H1 (cell line): ENCODE measurements at regions not wholly inside any gene's neighbourhood (a gene's known extent, or its start where the extent isn't known, plus 50 kb on each side); places are given as distances from the start of the nearest gene placed in this dataset.

Source experiments
- CTCF ChIP-seq, 3 experiments: IDR thresholded peaks; 1 replicate in 2 of 3; 2 replicates in 1 of 3; pipeline versions ENCODE4 v1.5.1 to v1.6.1; 2011; ENCODE audit warnings: low read length in 3 of 3, mild to moderate bottlenecking in 3 of 3, inconsistent platforms in 2 of 3, low read depth in 1 of 3, moderate library complexity in 1 of 3; ENCODE audit not compliant: insufficient read depth in 1 of 3; ENCODE audit errors: control extremely low read depth in 1 of 3
- POLR2AphosphoS5 ChIP-seq: IDR thresholded peaks from 2 replicates; pipeline ENCODE4 v1.6.1; 2011; ENCODE audit warnings: low read depth, low read length
- RBBP5 ChIP-seq: IDR thresholded peaks from 2 replicates; pipeline ENCODE4 v1.7.1; 2012; ENCODE audit warnings: low read depth, mild to moderate bottlenecking, inconsistent platforms, low read length, moderate library complexity, borderline replicate concordance

DNA sequence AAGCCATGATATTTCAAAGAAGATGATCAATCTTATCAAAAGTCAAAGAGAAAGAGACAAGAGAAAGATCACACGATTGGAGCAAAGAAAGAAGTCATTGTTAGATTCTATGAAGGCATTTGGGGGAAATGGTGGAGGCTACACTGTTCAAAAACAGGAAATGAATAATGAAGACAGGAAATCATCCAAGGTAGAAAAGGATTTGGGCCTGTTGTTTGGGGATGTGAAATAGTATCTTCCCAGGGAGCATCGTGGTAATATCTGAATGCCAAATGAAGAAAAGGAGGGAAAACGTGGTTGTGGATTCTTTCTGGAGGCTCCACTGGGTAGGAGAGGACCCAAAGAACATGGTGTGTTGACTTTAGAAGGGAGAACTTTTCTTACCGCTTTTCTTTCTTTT is 482.4 kb downstream of the NLGN4X start:
- TF ChIP-seq RBBP5: no peak
- no peak for TF ChIP-seq CTCF (IDR thresholded peaks at IDR 0.05; ENCODE audit: control extremely low read depth in 1 of 3, insufficient read depth in 1 of 3, low read depth in 1 of 3, low read length in 3 of 3)
- TF ChIP-seq POLR2AphosphoS5: no peak
